ENCODE measurements at regions not wholly inside any gene's neighbourhood (a gene's known extent, or its start where the extent isn't known, plus 50 kb on each side); places are given as distances from the start of the nearest gene placed in this dataset.

DNA sequence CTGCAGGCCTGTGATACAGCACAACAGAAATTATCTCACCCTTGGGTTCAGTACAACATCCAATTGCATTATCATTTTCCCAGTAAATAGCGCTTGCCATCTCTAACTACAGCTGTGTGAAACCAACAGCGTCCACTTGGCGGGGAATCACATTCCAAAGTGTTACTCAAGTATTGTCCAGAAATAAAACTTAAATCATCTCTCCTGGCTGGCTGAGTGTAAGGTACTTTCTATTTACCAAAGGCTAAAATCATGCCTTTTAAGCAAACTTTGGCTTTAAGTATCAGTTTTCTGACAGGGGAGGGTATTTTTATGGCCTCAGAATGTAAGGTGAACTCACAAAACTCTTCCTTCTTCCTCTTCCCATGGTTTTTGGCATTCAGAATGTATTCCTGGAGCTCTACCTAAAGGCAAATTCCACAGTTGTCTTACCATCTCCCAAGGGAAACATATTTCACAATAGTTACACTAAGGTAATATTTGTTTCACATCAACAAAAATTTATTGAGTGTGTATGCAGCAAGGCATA, 205.6 kb upstream of the MPDZ start:
- TF ChIP-seq, protein P1, sequence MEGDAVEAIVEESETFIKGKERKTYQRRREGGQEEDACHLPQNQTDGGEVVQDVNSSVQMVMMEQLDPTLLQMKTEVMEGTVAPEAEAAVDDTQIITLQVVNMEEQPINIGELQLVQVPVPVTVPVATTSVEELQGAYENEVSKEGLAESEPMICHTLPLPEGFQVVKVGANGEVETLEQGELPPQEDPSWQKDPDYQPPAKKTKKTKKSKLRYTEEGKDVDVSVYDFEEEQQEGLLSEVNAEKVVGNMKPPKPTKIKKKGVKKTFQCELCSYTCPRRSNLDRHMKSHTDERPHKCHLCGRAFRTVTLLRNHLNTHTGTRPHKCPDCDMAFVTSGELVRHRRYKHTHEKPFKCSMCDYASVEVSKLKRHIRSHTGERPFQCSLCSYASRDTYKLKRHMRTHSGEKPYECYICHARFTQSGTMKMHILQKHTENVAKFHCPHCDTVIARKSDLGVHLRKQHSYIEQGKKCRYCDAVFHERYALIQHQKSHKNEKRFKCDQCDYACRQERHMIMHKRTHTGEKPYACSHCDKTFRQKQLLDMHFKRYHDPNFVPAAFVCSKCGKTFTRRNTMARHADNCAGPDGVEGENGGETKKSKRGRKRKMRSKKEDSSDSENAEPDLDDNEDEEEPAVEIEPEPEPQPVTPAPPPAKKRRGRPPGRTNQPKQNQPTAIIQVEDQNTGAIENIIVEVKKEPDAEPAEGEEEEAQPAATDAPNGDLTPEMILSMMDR (conservative IDR thresholded peaks at IDR 0.05 in 1 of 2, IDR thresholded peaks at IDR 0.05 in 1 of 2; ENCODE audit: low read depth in 1 of 2, low read length in 2 of 2), result peak in 1 of 2 donors; percentile 19
- no peak for TF ChIP-seq EZH2 (IDR thresholded peaks at IDR 0.05; ENCODE audit: low read length, missing control alignments)
